ENCODE measurements at regions not wholly inside any gene's neighbourhood (a gene's known extent, or its start where the extent isn't known, plus 50 kb on each side); places are given as distances from the start of the nearest gene placed in this dataset.

DNA sequence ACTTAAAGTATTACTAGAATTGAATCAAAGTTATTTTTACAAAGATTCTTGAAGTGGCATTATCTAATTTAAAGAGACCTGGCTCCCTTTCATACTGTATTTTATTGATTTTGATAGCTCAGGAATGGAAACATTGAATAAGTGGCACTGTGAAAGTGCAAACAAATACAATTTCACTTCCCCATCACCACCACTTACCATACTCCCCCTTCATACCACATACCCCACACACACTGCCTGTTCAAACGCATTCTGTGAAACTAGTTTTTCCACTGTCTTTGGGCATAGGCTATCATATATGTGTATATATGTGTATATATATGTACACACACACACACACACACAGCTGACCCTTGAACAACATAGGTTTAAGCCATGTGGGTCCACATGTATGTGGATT lies 62.1 kb upstream of the ATG10 start (continued):
- TF ChIP-seq, protein P1, sequence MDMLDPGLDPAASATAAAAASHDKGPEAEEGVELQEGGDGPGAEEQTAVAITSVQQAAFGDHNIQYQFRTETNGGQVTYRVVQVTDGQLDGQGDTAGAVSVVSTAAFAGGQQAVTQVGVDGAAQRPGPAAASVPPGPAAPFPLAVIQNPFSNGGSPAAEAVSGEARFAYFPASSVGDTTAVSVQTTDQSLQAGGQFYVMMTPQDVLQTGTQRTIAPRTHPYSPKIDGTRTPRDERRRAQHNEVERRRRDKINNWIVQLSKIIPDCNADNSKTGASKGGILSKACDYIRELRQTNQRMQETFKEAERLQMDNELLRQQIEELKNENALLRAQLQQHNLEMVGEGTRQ (IDR thresholded peaks at IDR 0.05; ENCODE audit: borderline replicate concordance, low read depth, low read length), result no peak
- TF ChIP-seq STAT3 (IDR thresholded peaks at IDR 0.05; ENCODE audit: low read depth, low read length) (no peak), SPI1 (IDR thresholded peaks at IDR 0.05; ENCODE audit: borderline replicate concordance, insufficient read depth, low read depth, low read length) (peak; percentile 80), SUPT20H (IDR thresholded peaks at IDR 0.05; ENCODE audit: borderline replicate concordance, control insufficient read depth, low read depth, low read length) (no peak), RFX5 (IDR thresholded peaks at IDR 0.05; ENCODE audit: low read depth, low read length) (no peak), SRF (IDR thresholded peaks at IDR 0.05; ENCODE audit: low read depth in 2 of 2, low read length in 2 of 2) (no peak), ZNF217 (IDR thresholded peaks at IDR 0.05) (no peak), JUND (IDR thresholded peaks at IDR 0.05; ENCODE audit: low read depth, low read length) (no peak), CUX1 (IDR thresholded peaks at IDR 0.05; ENCODE audit: insufficient replicate concordance, low read depth, low read length) (no peak), ZNF622 (IDR thresholded peaks at IDR 0.05) (no peak), ASH2L (IDR thresholded peaks at IDR 0.05; ENCODE audit: borderline replicate concordance, low read depth) (no peak), TCF7 (IDR thresholded peaks at IDR 0.05; ENCODE audit: borderline replicate concordance) (no peak), POLR2AphosphoS2 (IDR thresholded peaks at IDR 0.05; ENCODE audit: low read depth, low read length) (no peak), RAD21 (IDR thresholded peaks at IDR 0.05; ENCODE audit: insufficient read depth, low read depth, low read length) (no peak), EP300 (IDR thresholded peaks at IDR 0.05; ENCODE audit: borderline replicate concordance in 1 of 2, control insufficient read depth in 1 of 2, low read depth in 2 of 2, low read length in 2 of 2) (peak in 1 of 2 experiments; percentile 87; a peak in 2 of 4 replicates), STAT1 (conservative IDR thresholded peaks at IDR 0.05) (no peak)
- TF ChIP-seq, protein P2, sequence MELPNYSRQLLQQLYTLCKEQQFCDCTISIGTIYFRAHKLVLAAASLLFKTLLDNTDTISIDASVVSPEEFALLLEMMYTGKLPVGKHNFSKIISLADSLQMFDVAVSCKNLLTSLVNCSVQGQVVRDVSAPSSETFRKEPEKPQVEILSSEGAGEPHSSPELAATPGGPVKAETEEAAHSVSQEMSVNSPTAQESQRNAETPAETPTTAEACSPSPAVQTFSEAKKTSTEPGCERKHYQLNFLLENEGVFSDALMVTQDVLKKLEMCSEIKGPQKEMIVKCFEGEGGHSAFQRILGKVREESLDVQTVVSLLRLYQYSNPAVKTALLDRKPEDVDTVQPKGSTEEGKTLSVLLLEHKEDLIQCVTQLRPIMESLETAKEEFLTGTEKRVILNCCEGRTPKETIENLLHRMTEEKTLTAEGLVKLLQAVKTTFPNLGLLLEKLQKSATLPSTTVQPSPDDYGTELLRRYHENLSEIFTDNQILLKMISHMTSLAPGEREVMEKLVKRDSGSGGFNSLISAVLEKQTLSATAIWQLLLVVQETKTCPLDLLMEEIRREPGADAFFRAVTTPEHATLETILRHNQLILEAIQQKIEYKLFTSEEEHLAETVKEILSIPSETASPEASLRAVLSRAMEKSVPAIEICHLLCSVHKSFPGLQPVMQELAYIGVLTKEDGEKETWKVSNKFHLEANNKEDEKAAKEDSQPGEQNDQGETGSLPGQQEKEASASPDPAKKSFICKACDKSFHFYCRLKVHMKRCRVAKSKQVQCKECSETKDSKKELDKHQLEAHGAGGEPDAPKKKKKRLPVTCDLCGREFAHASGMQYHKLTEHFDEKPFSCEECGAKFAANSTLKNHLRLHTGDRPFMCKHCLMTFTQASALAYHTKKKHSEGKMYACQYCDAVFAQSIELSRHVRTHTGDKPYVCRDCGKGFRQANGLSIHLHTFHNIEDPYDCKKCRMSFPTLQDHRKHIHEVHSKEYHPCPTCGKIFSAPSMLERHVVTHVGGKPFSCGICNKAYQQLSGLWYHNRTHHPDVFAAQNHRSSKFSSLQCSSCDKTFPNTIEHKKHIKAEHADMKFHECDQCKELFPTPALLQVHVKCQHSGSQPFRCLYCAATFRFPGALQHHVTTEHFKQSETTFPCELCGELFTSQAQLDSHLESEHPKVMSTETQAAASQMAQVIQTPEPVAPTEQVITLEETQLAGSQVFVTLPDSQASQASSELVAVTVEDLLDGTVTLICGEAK (IDR thresholded peaks at IDR 0.05; ENCODE audit: borderline replicate concordance), result peak; percentile 27; the same call in 1 of the 2 replicates
- TF ChIP-seq, protein P3, sequence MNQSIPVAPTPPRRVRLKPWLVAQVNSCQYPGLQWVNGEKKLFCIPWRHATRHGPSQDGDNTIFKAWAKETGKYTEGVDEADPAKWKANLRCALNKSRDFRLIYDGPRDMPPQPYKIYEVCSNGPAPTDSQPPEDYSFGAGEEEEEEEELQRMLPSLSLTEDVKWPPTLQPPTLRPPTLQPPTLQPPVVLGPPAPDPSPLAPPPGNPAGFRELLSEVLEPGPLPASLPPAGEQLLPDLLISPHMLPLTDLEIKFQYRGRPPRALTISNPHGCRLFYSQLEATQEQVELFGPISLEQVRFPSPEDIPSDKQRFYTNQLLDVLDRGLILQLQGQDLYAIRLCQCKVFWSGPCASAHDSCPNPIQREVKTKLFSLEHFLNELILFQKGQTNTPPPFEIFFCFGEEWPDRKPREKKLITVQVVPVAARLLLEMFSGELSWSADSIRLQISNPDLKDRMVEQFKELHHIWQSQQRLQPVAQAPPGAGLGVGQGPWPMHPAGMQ (IDR thresholded peaks at IDR 0.05; ENCODE audit: borderline replicate concordance), result peak; percentile 30; the same call in 1 of the 2 replicates
- TF ChIP-seq, protein P4, sequence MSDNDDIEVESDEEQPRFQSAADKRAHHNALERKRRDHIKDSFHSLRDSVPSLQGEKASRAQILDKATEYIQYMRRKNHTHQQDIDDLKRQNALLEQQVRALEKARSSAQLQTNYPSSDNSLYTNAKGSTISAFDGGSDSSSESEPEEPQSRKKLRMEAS (IDR thresholded peaks at IDR 0.05; ENCODE audit: low read depth, low read length), result no peak

All from GM12878 (cell line).